ENCODE measurements at regions not wholly inside any gene's neighbourhood (a gene's known extent, or its start where the extent isn't known, plus 50 kb on each side); places are given as distances from the start of the nearest gene placed in this dataset.

DNA sequence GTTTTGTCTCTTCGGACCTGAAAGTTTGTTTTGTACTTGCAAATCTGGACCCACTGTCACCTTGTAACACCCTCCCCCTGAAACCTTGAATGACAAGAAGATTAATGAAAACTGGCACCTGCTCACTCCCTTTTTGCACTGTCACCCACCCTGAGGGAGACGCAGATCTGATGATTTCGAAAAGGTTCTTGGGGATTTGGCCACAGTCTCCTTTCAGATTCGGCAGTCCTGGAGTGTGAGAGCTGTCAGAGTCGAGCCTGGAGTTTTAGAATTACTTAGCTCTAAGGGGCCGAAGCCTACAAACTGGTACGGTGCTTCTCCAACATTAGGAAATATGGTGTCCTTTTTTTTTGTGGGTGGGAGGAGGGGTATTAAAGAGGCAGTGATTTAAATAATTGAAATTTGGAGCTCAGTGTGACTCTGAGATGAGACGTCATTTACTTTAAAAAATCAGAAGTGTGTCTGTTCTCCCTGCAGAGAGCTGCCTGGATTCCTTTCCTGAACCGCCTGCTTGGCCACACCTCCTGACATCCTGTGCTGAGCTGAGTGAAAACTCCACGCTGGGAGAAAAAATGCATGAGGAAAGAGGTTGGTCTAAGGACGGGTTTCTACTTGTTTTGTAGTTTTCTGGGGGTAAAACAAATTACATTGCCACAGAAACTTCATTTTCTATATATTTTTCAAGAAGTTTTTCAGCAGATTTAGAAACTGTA is 447.0 kb upstream of the CDH4 start:
- TF ChIP-seq POLR2A (IDR thresholded peaks at IDR 0.05; ENCODE audit: low read depth, low read length) (no peak), POLR2AphosphoS5 (IDR thresholded peaks at IDR 0.05; ENCODE audit: low read depth, low read length) (no peak), TAF1 (IDR thresholded peaks at IDR 0.05; ENCODE audit: low read depth, low read length) (no peak), SPI1 (IDR thresholded peaks at IDR 0.05; ENCODE audit: low read depth, low read length) (no peak), PAX5 (IDR thresholded peaks at IDR 0.05; ENCODE audit: insufficient read depth, low read length, severe bottlenecking) (no peak), POU2F2 (IDR thresholded peaks at IDR 0.05; ENCODE audit: low read depth, low read length) (no peak)

Measured in GM12891 (cell line).